ENCODE measurements at regions not wholly inside any gene's neighbourhood (a gene's known extent, or its start where the extent isn't known, plus 50 kb on each side); places are given as distances from the start of the nearest gene placed in this dataset.

DNA sequence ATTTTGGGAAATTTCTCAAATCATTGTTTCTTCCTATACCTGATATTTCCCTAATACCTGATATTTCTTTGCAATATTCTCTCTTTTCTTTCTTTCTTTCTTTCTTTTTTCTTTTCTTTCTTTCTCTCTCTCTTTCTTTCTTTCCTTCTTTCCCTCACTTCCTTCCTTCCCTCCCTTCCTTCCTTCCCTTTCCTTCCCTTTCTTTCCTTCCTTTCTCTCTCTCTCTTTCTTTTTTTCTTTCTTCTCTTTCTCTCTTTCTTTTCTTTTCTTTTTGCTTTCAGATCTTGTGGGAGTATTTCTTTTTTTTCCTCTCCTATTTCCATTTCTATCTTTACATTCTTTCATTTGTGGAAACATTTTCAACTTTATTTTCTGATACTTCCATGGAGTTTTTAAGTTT lies 76.1 kb upstream of the ANKEF1 start:
- TF ChIP-seq EP300 (IDR thresholded peaks at IDR 0.05; ENCODE audit: borderline replicate concordance in 1 of 2, low read depth in 1 of 2, low read length in 1 of 2) (no peak), CTCF (IDR thresholded peaks at IDR 0.05) (no peak), EZH2phosphoT487 (IDR thresholded peaks at IDR 0.05; ENCODE audit: borderline replicate concordance, low read depth) (no peak), RCOR1 (IDR thresholded peaks at IDR 0.05; ENCODE audit: low read length) (no peak)

All from SK-N-SH (cell line).